ENCODE measurements at regions not wholly inside any gene's neighbourhood (a gene's known extent, or its start where the extent isn't known, plus 50 kb on each side); places are given as distances from the start of the nearest gene placed in this dataset.

DNA sequence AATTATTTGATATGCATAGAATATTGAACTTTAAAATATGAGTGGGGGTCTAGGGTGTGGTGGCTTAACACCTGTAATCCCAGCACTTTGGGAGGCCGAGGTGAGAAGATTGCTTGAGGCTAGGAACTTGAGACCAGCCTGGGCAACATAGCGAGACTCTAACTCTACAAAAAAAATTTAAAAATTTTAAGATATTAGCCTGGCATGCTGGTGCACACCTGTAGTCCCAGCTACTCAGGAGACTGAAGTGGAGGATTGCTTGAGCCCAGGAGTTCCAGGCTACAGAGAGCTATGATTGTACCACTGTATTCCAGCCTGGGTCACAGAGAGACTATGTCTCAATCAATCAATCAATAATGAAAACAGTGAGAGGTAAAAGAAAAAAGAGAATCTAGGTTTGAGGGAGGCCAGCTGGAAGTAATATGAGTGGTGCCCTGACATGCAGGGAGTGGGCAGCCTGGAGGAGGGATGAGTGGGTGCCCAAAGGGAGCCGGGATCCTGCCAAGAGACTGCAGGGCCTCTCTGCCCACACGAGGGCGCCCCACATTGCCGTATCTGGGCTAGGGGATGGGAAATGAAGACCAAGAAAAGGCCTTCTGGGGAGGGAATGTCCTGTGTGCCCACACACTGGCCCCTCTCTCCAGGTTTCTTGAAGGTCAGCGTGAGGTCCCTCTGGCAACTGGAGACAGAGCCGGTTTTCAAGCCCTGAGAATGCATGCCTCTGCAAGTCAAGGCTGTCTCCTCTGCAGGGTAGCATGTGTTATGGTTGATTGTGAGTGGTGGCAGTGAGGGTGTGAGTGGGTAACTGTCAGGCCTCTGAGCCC, 93.9 kb upstream of the PPM1J start:
- Mint-ChIP-seq H3K4me3 (ENCODE audit: low read depth) (no peak overlapping the region), H3K27ac (no peak overlapping the region), H3K36me3 (ENCODE audit: low read depth) (no peaks in the 10 kb centered on the region), H3K9me3 (no peaks in the 10 kb centered on the region), H3K27me3 (ENCODE audit: low read depth) (peaks cover 21% of the 10 kb centered on the region), H3K4me1 (ENCODE audit: low read depth) (no peaks in the 10 kb centered on the region)
- DNase-seq (ENCODE audit: low spot score): peak; percentile 54
- intact Hi-C loops (cut with micrococcal nuclease): loop anchor here (2.0 to 10.0 kb wide), 2 partner anchors 264 to 414 kb away; partner anchors contain the start of genes CTTNBP2NL and LRIG2

GRCh38 chr1:112807999-112808398, 92.9 kb upstream of the PPM1J start:
- Mint-ChIP-seq H3K27ac (no peak overlapping the region), H3K4me1 (ENCODE audit: low read depth) (no peaks in the 10 kb centered on the region), H3K36me3 (ENCODE audit: low read depth) (no peaks in the 10 kb centered on the region), H3K27me3 (ENCODE audit: low read depth) (peaks cover 21% of the 10 kb centered on the region), H3K4me3 (ENCODE audit: low read depth) (no peak overlapping the region), H3K9me3 (no peaks in the 10 kb centered on the region)
- DNase-seq (ENCODE audit: low spot score): no peak
- intact Hi-C loops (cut with micrococcal nuclease): loop anchor here (2.0 to 10.0 kb wide), 2 partner anchors 265 to 413 kb away; partner anchors contain the start of genes CTTNBP2NL and LRIG2

GRCh38 chr1:112807117-112807516, 92.0 kb upstream of the PPM1J start:
- no peaks in the 10 kb centered on the region for H3K36me3 Mint-ChIP-seq (ENCODE audit: low read depth)
- no peaks in the 10 kb centered on the region for H3K4me1 Mint-ChIP-seq (ENCODE audit: low read depth)
- H3K4me3 Mint-ChIP-seq (ENCODE audit: low read depth): no peak overlapping the region
- no peaks in the 10 kb centered on the region for H3K9me3 Mint-ChIP-seq
- H3K27me3 Mint-ChIP-seq (ENCODE audit: low read depth): peaks cover 17% of the 10 kb centered on the region
- DNase-seq (ENCODE audit: low spot score): no peak
- intact Hi-C loops (cut with micrococcal nuclease): loop anchor here (10.0 kb wide), 1 partner anchor 412 kb away; the partner anchor contains the start of gene CTTNBP2NL
- H3K27ac Mint-ChIP-seq: no peak overlapping the region

DNA sequence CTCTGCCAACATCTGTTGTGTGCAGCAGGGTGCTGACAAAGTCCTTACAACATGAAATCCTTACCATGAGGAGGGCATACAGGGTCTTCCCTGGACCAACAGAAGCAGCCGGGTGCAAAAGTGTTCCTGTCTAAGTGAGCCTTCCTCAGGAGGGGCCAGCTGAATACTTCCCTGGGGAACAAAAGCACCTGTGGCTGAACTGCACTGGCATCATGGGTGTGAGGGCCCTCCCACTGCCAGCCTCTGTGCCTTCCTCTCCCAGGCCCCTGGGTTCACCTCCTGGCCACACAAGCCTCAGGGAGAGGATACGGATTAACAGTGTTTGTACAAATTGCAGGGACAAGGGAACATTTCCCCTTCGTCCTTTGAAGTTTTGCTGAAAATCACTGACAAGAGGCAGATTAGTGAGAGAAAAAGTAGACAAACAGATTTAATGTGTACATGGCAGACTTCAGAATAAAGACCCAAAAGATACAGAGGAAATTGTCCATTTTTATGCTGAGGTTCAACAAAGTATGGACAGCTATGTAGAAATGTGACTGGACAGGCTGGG, 91.0 kb upstream of the PPM1J start:
- H3K27ac Mint-ChIP-seq: no peak overlapping the region
- H3K27me3 Mint-ChIP-seq (ENCODE audit: low read depth): peaks cover 15% of the 10 kb centered on the region
- H3K9me3 Mint-ChIP-seq: no peaks in the 10 kb centered on the region
- no peak for DNase-seq (ENCODE audit: low spot score)
- H3K4me1 Mint-ChIP-seq (ENCODE audit: low read depth): no peaks in the 10 kb centered on the region
- intact Hi-C loops (cut with micrococcal nuclease): loop anchor here (10.0 kb wide), 1 partner anchor 411 kb away; the partner anchor contains the start of gene CTTNBP2NL
- no peak overlapping the region for H3K4me3 Mint-ChIP-seq (ENCODE audit: low read depth)
- no peaks in the 10 kb centered on the region for H3K36me3 Mint-ChIP-seq (ENCODE audit: low read depth)

DNA sequence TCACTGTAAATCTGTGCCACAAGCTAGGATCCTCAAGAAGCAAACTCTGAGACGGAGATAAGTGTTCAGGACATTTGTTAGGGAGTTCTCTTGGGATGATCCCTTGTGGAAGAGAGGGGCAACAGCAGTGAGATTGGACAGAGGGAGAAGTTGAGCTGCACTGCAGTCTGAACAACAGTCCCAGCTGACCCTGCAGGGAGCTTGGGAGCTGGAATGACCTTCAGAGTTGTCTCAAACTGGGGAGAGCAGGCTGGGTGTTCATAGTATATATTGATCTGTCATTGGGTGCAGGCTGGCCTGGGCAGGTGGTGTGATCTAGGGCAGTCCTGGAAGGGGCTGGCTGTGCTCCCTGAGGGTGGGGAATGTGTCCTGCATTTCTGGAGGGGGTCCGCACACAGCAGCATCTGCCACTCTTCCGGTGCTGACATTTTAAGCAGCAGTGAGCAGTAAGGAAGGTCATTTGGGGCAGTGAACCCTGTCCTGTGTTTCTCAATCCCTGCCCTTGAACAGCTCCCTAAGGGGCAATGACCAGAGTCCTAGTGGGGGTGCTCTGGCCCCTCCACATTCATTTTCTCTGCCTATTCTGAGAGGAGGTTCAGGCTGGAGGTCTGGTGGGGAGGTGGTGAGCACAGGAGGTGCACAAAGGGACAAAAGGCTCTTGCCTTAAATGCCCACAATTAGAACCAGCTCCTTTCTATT, 90.2 kb upstream of the PPM1J start:
- Mint-ChIP-seq H3K4me1 (ENCODE audit: low read depth) (no peaks in the 10 kb centered on the region), H3K27ac (no peak overlapping the region), H3K4me3 (ENCODE audit: low read depth) (no peak overlapping the region), H3K27me3 (ENCODE audit: low read depth) (peaks cover 11% of the 10 kb centered on the region), H3K36me3 (ENCODE audit: low read depth) (no peaks in the 10 kb centered on the region), H3K9me3 (no peaks in the 10 kb centered on the region)
- intact Hi-C loops (cut with micrococcal nuclease): loop anchor here (10.0 kb wide), 1 partner anchor 411 kb away; the partner anchor contains the start of gene CTTNBP2NL
- DNase-seq (ENCODE audit: low spot score): no peak

DNA sequence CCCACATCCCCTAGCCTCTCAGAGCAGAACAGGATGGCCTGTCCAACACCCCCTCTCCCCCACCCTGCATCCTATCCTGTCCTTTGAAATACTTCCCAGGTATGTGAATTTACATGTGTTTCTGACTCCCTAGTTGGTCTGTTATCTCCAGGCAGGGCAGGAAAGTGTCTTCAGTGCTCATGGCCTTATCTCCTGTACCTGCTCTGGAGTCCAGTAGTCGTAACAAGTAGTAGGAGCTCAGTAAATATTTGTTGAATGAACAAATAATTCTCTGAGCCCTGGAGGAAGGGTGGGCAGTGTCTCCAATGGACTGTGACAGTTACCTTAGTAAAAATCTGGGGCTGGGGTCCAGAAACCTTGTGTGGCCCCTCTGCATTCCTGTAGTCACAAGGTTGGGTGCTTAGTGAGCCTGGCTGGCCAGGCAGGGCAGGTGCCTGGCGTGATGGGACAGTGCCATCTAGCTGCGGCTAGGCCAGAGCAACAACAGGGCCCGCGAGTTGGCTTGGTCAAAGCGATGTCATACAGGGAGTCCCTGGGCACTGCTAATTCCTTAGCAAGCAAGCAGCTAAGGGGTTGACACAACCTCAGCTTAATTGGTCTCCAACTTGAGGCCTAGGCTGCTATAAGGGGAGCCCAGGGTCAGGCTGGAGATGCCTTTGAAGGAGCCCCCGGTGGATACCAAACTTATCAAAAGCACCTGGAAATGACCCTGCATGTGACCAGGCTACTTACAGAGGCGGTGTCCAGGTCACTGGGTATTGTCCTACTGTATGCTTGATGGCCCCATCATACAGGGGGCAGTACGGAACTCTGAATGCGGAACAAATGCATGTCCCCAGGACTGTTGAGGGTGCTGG, 89.0 kb upstream of the PPM1J start:
- no peaks in the 10 kb centered on the region for H3K36me3 Mint-ChIP-seq (ENCODE audit: low read depth)
- no peak overlapping the region for H3K27ac Mint-ChIP-seq
- peaks cover 11% of the 10 kb centered on the region for H3K27me3 Mint-ChIP-seq (ENCODE audit: low read depth)
- DNase-seq (ENCODE audit: low spot score): peak; percentile 42
- H3K4me1 Mint-ChIP-seq (ENCODE audit: low read depth): no peaks in the 10 kb centered on the region
- no peak overlapping the region for H3K4me3 Mint-ChIP-seq (ENCODE audit: low read depth)
- no peaks in the 10 kb centered on the region for H3K9me3 Mint-ChIP-seq
- intact Hi-C loops (cut with micrococcal nuclease): loop anchor here (1.0 to 10.0 kb wide), 2 partner anchors 88 to 409 kb away; partner anchors contain the start of gene CTTNBP2NL

DNA sequence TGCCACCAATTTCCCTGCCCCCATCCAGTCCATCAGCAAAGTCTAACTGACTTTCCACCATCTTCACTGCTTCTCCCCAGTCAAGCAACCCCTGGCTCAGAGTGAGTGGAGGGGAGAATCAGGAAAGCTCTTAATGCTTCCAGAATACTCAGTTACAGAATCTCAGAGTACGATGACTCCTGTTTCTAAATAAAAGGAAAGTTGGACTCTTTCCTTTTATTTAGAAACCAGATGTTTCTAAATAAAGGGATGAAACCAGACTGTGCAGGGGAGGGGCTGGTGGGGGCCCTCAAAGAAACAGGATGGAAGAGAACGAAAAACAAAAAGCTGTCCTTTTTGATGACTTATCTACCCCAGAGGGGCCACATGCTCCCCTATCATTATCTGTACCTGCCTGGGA, 85.2 kb upstream of the PPM1J start:
- peaks cover 6% of the 10 kb centered on the region for H3K4me1 Mint-ChIP-seq (ENCODE audit: low read depth)
- no peak overlapping the region for H3K27ac Mint-ChIP-seq
- H3K36me3 Mint-ChIP-seq (ENCODE audit: low read depth): no peaks in the 10 kb centered on the region
- H3K9me3 Mint-ChIP-seq: no peaks in the 10 kb centered on the region
- H3K27me3 Mint-ChIP-seq (ENCODE audit: low read depth): peaks cover 4% of the 10 kb centered on the region
- no peak for DNase-seq (ENCODE audit: low spot score)
- intact Hi-C loops (cut with micrococcal nuclease): loop anchor here (10.0 kb wide), 1 partner anchor 405 kb away; the partner anchor contains the start of gene CTTNBP2NL
- no peak overlapping the region for H3K4me3 Mint-ChIP-seq (ENCODE audit: low read depth)

- H3K27ac Mint-ChIP-seq: no peak overlapping the region
- no peak overlapping the region for H3K4me3 Mint-ChIP-seq (ENCODE audit: low read depth)
- H3K4me1 Mint-ChIP-seq (ENCODE audit: low read depth): peaks cover 15% of the 10 kb centered on the region
- intact Hi-C loops (cut with micrococcal nuclease): no loop called here
- no peak for DNase-seq (ENCODE audit: low spot score)
- no peaks in the 10 kb centered on the region for H3K9me3 Mint-ChIP-seq
- H3K36me3 Mint-ChIP-seq (ENCODE audit: low read depth): no peaks in the 10 kb centered on the region
- H3K27me3 Mint-ChIP-seq (ENCODE audit: low read depth): no peaks in the 10 kb centered on the region
These were observed 83.2 kb upstream of the PPM1J start for GRCh38 chr1:112798292-112798691.

- Mint-ChIP-seq H3K4me1 (ENCODE audit: low read depth) (peaks cover 15% of the 10 kb centered on the region), H3K27me3 (ENCODE audit: low read depth) (no peaks in the 10 kb centered on the region), H3K36me3 (ENCODE audit: low read depth) (no peaks in the 10 kb centered on the region), H3K9me3 (no peaks in the 10 kb centered on the region), H3K4me3 (ENCODE audit: low read depth) (no peak overlapping the region), H3K27ac (no peak overlapping the region)
- no peak for DNase-seq (ENCODE audit: low spot score)
- intact Hi-C loops (cut with micrococcal nuclease): no loop called here
These were observed 82.1 kb upstream of the PPM1J start for GRCh38 chr1:112797224-112797623.

- Mint-ChIP-seq H3K4me1 (ENCODE audit: low read depth) (peaks cover 15% of the 10 kb centered on the region), H3K4me3 (ENCODE audit: low read depth) (no peak overlapping the region), H3K27me3 (ENCODE audit: low read depth) (peaks cover 8% of the 10 kb centered on the region), H3K9me3 (no peaks in the 10 kb centered on the region), H3K27ac (no peak overlapping the region), H3K36me3 (ENCODE audit: low read depth) (no peaks in the 10 kb centered on the region)
- intact Hi-C loops (cut with micrococcal nuclease): no loop called here
- no peak for DNase-seq (ENCODE audit: low spot score)
These were observed 79.6 kb upstream of the PPM1J start for GRCh38 chr1:112794654-112795239.

GRCh38 chr1:112793631-112794565, 78.8 kb upstream of the PPM1J start:
- Mint-ChIP-seq H3K27ac (no peak overlapping the region), H3K4me3 (ENCODE audit: low read depth) (no peak overlapping the region), H3K4me1 (ENCODE audit: low read depth) (peaks cover 15% of the 10 kb centered on the region), H3K36me3 (ENCODE audit: low read depth) (no peaks in the 10 kb centered on the region), H3K9me3 (no peaks in the 10 kb centered on the region), H3K27me3 (ENCODE audit: low read depth) (peaks cover 8% of the 10 kb centered on the region)
- no peak for DNase-seq (ENCODE audit: low spot score)
- intact Hi-C loops (cut with micrococcal nuclease): no loop called here
